Psoas muscle (tissue), 7 donors: ENCODE measurements at regions not wholly inside any gene's neighbourhood (a gene's known extent, or its start where the extent isn't known, plus 50 kb on each side); places are given as distances from the start of the nearest gene placed in this dataset.

Experiments
- ATAC-seq, 4 donors: fragments of 200-7000 bp; cut with Tn5 transposase; one replicate each; pipeline ENCODE4 v1.9.1; 2020; ENCODE audit warnings: moderate library complexity in 3 of 4, mild to moderate bottlenecking in 2 of 4
- DNase-seq, 2 donors: peaks; one replicate each; pipeline ENCODE4 v3.0.0-alpha.2; 2020
- H3K27ac ChIP-seq: fragments of 200-600 bp; one replicate; pipeline ENCODE4 v1.8.0; 2022
- H3K27me3 ChIP-seq, 3 donors: fragments of 200-600 bp in 1 of 3; one replicate each; pipeline versions ENCODE4 v1.6.1 to v1.8.0; 2013 to 2022; ENCODE audit warnings: low read length in 2 of 3, mild to moderate bottlenecking in 2 of 3, moderate library complexity in 1 of 3; ENCODE audit not compliant: insufficient read depth in 3 of 3
- H3K36me3 ChIP-seq, 2 donors: fragments of 200-600 bp in 1 of 2; one replicate each; pipeline versions ENCODE4 v1.6.1 to v1.8.0; 2013 to 2022; ENCODE audit warnings: low read depth in 1 of 2, mild to moderate bottlenecking in 1 of 2, moderate library complexity in 1 of 2; ENCODE audit not compliant: insufficient read depth in 1 of 2
- H3K4me1 ChIP-seq: fragments of 200-600 bp; one replicate; pipeline ENCODE4 v1.8.0; 2022
- H3K4me3 ChIP-seq: fragments of 200-600 bp; one replicate; pipeline ENCODE4 v1.8.0; 2022; ENCODE audit warnings: mild to moderate bottlenecking
- H3K9me3 ChIP-seq: fragments of 200-600 bp; one replicate; pipeline ENCODE4 v1.8.0; 2022
- CTCF ChIP-seq: fragments of 200-600 bp; IDR thresholded peaks from one replicate; pipeline ENCODE4 v1.8.0; 2022; ENCODE audit warnings: antibody characterized with exemption
- WGBS, 3 donors: extraction: QIAGEN DNeasy Blood & Tissue Kit; methylation state at CpG; one replicate each; pipeline versions ENCODE4 v1.1.6 to v1.1.7; 2013; 5-methylcytosine and 5-hydroxymethylcytosine counted together
- intact Hi-C, 2 donors: fragments of 100-400 bp; cut with DNase I; formaldehyde crosslinking; loops; one replicate each; pipeline versions ENCODE4 v1.11.0 to v1.14.2; 2022
- donor health status: healthy with polysubstance abuse.
- donor health status: DM: no; HTN: no; CAD: no; lungs with moderate emphysema.
- donor health status: Bipolar disorder and iron deficiency.
- donor health status: healthy.
- donor health status: DM: yes; HTN: yes; CAD: no.
- donor health status: DM: no; HTN: no; CAD: no.
- donor health status: DM: yes; HTN: yes; CAD: no.

DNA sequence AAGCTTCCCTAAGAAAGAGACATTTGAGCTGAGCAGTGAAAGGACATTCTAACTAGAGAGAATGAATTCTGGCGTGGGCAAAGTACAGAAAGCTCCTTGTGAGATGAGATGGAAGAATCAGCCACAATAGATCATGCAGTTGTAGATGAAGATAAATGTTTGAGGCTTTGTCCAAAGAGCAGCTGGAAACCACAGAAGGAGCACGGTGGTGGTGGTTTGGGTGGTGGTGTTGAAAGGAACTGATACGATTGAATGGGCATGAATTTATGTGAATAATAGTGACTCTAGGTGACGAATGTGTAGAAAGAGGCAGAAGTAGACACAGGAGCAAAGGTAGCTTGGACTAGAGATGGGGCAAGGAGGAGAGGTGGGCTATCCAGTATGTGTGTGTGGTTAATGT is 260.5 kb upstream of the TMTC1 start:
- H3K36me3 ChIP-seq = no peaks in the 10 kb centered on the region
- intact Hi-C loops = no loop called here
- peaks cover 0 to 3% (median 0%) of the 10 kb centered on the region in 3 donors for H3K27me3 ChIP-seq
- ATAC-seq (no peak), DNase-seq (no peak)
- H3K4me1 ChIP-seq = no peaks in the 10 kb centered on the region
- no peak overlapping the region for H3K27ac ChIP-seq
- WGBS, 3 donors = 90 to 91% (median 91%) methylated on average over 4 of the region's 4 CpGs
- no peak for TF ChIP-seq CTCF
- H3K9me3 ChIP-seq = no peaks in the 10 kb centered on the region
- no peak overlapping the region for H3K4me3 ChIP-seq

DNA sequence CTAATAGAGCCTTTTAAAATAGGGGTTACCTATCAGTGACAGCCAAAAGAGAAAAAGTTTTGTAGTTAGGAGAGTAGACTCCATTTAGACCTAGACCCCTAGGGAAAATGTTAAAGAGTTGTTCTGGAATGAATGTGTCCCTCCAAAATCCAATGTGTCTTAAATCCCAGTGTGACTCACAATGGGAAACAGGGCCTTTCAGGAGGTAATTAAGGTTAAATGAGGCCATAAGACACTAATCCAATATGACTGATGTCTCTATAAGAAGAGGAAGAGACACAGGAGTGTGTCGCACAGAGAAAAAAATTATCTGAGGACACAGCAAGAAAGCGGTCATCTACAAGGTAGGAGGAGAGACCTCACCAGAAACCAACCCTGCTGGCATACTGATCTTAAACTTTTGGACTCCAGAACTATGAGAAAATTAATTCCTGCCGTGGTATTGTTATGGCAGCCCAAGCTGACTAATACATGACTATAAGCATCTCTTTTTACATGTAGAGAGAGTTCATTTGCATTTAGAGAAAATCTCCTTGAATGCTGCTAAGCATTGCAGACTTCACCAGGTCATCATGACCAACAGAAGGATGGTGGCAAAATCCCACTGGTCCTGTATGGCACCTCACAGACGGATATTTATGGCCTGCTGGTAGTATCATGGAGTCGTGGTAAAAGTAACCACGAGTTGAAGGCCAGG is 259.6 kb upstream of the TMTC1 start:
- DNase-seq = no peak
- Histone ChIP-seq H3K36me3 (no peaks in the 10 kb centered on the region), H3K27ac (no peak overlapping the region), H3K4me3 (no peak overlapping the region), H3K27me3 (peaks cover 0 to 3% (median 0%) of the 10 kb centered on the region in 3 donors), H3K4me1 (no peaks in the 10 kb centered on the region), H3K9me3 (no peaks in the 10 kb centered on the region)
- WGBS, 3 donors = 87 to 91% (median 88%) methylated on average over 6 of the region's 6 CpGs
- no peak for ATAC-seq
- intact Hi-C loops = no loop called here
- no peak for TF ChIP-seq CTCF

- Histone ChIP-seq H3K9me3 (no peaks in the 10 kb centered on the region), H3K4me1 (no peaks in the 10 kb centered on the region), H3K27ac (no peak overlapping the region), H3K27me3 (peaks cover 0 to 3% (median 0%) of the 10 kb centered on the region in 3 donors), H3K4me3 (no peak overlapping the region), H3K36me3 (no peaks in the 10 kb centered on the region)
- intact Hi-C loops = no loop called here
- DNase-seq (no peak), ATAC-seq (no peak)
- WGBS, 3 donors = 38 to 61% (median 51%) methylated on average over 2 of the region's 2 CpGs
- no peak for TF ChIP-seq CTCF
Measured at GRCh38 chr12:30041096-30041495, 257.4 kb upstream of the TMTC1 start.

DNA sequence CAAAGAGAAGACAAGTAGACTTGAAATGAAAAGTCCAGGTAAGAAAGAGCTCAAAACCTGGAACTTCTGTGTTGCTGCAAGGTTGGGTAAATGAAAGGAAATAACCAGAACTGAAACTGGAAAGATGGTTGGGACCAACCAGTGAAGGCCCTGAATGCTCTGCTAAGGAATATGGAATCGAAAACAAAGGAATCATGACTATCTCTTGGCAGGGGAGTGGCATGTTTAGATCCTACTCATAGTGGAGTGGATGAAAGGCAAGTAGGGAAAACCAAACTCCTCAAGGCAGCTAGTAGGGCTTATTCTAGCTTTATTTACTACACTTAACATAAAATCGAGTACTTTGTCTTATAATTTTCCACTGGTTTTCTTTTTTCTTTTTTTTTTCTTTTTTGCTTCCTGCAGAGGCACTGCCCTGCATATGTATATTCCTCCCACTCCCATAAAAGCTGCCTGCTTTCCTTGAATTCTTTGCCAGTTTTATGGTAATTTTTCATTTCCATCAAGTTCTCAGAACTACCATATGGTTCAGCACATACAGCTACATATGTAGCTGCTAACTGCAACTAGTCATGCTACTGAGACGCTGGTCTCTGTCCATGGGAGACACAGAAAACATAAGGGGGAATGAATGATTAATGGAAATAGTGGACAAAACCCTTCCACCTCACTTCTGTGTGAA is 247.1 kb upstream of the TMTC1 start:
- H3K9me3 ChIP-seq = no peaks in the 10 kb centered on the region
- no peak overlapping the region for H3K27ac ChIP-seq
- TF ChIP-seq CTCF = no peak
- intact Hi-C loops = loop anchor here in 1 of 2 donors (10.0 kb wide), 1 partner anchor 784 kb away; no protein-coding TSS in a partner anchor
- no peak for DNase-seq
- no peaks in the 10 kb centered on the region for H3K36me3 ChIP-seq
- H3K4me1 ChIP-seq = no peaks in the 10 kb centered on the region
- H3K4me3 ChIP-seq = no peak overlapping the region
- ATAC-seq = no peak
- H3K27me3 ChIP-seq = no peaks in the 10 kb centered on the region
- WGBS, 3 donors = 84 to 86% (median 86%) methylated on average over 3 of the region's 3 CpGs
